GM19395 (cell line): ENCODE measurements at regions not wholly inside any gene's neighbourhood (a gene's known extent, or its start where the extent isn't known, plus 50 kb on each side); places are given as distances from the start of the nearest gene placed in this dataset.

Source experiments
- ATAC-seq: cut with Tn5 transposase; IDR thresholded peaks from one replicate; pipeline ENCODE4 v1.9.1; 2021; ENCODE audit warnings: mild to moderate bottlenecking, moderate library complexity; ENCODE audit not compliant: unreplicated experiment

DNA sequence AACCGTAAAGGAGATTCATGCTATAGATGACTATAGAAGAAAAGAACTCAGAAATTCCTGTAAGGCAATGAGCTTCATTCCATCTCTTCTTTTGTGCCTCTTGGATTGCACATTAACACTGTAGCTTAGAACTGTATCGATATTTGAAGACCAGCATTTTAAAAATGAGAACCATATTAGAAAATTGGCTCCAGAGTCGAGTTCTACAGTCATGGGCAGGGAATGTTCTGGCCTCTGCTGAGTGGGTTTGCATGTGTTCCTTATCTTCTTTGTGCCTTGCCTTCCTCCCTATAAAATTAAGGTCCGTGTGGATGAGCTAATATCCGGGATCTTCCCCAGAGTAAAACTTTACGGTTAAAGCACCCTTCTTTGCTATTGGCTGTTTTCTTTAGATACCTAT is 77.4 kb upstream of the PLCL2 start:
- ATAC-seq = no peak

DNA sequence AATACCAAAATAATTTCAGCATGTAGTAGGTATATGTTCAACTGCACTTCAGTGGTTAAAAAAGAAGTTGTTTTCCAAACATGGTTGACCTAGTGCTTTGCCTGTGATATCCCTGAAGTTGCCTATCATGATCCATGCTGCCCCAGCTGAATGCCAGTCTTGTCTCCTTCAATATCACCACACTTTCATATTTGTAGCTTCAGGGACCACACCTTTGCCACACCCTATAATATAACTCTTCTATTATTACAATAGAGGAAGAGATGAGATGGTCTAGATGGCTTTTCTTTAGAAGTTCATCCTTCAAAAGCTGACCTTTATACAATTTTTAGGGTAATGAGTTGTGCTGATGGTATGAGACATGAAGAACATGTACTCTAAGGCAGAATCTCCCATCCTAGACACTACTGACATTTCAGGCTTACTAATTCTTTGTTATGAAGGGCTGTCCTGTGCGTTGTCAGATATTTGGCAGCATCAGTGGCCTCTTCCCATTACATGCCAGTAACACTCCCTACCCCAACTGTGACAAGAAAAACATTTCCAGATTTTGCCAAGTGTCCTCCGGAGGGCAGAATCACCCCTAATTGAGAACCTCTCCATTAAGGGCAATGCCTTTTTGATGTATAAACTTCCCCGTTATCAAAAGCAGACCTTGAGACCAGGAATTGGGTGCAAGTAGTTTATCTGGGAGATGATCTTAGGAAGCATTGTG is 76.2 kb upstream of the PLCL2 start:
- no peak for ATAC-seq

DNA sequence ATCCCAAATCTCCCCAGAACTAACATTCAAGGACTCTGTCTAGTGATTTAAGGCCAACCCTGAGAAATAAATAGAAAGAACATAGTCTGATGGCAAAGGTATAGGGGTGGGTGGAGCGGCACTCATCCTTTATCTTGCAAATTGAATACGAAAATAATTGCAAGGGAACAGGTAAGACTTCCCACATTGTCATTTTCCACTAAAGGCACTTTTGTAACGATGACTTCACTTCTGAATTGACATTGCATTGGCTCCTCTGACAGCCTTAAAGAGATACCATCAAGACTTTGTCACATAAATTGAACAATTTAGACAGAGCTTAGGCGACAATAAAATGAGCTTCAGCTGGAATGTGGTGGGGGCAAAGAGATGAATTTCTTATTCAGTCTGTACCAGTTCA is 75.3 kb upstream of the PLCL2 start:
- no peak for ATAC-seq

DNA sequence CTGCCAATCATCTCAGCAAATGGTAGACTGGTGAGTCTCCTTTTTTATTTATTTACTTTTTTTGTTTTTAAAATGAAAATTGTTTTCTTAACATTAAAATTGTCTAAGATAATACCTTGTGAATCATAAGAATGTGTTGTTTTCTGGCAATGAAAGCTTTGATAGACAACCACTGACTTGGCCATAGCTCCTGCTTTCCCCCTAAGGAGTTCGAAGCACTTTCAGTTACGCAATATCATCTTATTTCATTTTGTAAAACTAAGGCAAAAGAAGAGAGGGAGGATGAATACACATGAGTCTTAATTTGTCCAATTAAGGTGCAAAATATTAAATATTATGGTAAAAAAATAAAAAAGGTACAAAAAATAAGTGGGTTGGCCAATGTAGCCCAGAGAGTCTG is 74.8 kb upstream of the PLCL2 start:
- ATAC-seq = no peak

DNA sequence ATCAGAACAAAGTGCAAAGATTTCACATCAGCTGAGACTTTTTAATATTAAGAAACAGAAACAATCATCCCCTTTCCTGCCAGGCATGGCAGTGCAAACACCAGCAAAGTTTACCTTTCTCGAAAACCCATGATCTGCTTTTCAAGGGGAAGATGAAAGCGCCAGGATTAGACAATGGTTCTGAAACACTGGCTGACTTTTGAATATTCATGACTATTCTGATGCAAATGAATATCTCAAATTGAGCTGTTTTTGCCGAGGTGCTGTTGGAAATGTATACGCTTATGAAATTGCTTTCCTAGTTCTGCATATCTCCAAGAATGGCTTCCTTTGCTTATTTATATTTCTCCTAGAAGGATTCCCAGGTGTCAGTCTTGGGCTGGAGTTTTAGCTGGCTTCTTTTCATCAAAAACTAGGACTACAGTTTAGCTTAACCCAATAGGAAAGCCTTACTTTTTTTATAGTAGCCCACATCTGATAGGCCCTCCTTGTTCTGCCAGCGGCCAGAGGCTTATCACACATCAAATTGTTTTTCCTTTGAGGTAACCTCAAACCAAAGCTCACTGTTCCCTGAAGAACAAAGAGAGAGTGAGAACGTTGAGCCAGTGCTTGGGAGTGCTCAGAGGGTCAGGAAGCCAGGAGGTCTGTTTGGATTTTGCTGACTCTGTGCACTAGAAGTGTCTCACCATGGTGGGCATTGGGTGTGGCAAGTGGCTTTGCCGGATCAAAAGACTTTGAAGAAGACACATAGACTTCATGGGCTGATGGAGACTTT is 74.0 kb upstream of the PLCL2 start:
- ATAC-seq = no peak

DNA sequence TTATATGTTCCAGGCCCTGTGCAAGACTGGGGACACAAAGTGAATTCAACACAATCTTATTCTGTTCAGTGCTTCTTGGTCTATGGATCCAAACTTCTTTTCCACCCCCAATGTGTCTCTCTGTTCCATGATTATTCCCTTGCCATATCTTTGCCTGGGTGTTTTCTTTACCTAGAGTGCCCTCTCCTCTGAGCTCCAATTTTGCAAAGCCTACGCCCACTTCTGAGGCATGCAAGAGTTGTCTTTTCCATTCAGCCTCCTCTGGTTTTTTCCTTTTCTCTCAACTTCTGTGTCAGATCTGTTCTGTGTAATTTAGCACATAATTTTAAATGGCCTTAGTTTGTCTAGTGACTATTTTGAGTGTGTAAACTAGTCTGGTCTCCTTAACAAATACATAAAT is 72.8 kb upstream of the PLCL2 start:
- no peak for ATAC-seq

DNA sequence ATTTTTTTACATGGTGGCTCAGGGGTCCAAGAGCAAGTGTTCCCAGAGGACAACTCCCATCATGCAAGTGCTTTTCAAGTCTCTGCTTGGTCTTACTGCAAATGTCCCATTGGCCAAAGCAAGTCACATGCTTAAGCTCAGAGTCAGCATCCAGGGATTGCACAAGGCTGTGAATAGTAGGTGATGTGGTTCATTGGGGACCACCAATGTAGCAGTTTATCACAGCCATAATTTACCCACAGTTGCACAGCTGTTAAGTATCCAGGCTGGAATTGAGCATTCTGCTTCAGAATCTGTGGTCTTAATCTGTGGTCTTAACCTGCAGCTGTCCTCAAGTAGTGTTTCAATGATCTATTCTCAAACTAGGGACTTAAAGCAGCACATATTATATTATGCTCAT is 71.4 kb upstream of the PLCL2 start:
- no peak for ATAC-seq

DNA sequence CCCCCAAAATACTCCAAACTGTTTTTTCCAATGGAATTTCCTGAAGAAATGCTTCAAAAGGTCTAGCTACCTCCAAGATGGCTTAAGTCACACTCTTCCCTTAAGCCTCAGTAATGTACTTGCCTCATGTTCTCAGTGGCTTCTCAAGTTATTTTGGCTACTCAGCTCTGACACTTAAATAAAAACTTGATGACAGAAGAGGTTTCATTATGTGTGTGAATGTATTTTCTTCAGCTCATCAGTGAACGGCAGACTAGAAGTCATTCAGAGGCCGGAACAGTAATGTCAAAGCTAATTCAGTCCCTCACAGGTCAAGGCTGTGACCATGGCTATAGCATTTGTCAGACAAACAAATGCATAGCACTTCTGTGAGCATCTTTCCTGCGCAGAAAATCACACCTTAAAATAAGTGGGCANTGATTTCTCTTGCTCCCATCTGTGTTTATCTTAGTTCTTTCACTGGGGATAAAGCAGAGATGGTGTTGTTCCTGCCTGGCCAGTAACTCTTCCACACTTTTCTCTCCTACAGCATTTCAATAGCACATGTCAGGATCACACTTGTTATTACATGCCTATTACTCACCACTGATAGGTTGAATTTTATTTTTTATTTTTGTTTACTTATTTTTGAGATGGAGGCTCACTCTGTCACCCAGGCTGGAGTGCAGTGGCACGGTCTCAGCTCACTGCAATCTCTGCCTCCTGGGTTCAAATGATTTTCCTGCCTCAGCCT is 68.5 kb upstream of the PLCL2 start:
- ATAC-seq = peak; percentile 81

DNA sequence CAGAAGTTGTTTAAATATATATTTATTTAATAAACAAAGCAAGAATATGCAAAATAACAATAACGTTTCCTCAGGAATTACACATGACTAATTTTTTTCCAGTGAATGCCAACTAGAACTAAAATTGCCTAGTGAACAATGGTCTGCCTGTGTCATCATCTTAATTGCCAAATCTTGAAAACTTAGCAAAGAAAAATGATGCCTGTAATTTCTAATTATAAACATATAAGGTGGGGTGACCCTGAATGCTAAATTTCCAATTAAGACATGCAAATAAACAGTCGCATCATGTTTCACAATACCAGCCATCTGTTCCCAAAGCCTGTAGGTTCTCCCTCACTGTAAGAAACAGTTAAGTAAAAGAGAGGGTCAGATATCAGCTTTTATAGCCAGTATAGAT is 67.6 kb upstream of the PLCL2 start:
- ATAC-seq = no peak

DNA sequence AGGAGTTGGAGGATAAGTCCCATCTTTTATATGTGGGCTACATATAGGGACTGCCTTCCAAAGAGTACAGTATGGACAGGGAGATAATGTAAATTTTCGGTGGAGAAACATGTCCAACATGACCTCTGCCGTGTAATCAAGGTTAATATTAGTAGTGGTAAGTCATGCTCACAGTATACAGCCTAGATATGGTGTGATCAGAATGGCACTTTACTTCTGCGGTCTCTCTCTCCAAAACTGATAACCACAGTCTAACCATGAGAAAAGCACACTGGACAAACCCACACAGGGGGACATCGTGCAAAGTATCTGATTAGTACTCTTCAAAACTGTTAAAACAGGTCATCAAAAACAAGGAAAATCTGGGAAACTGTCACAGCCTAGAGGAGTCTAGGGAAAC is 66.6 kb upstream of the PLCL2 start:
- ATAC-seq = no peak

DNA sequence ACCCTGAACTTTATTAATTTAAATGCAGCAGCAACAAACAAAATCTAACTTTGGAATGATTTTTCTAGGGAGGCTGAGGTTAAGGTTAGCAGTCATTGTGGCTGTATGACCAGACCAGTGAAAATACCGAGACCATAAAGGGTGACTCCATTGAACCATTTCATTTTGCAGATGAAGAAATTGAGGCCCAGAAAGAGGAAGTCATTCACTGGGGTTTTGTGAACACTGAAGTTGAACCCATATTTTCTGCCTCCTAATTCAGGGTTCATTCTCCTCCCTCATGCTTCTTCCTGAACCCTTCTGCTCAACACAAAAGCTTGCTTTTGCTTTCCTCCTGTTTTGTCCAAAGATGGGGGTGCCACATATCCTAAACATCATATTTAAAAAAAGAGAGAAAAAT is 65.8 kb upstream of the PLCL2 start:
- ATAC-seq = no peak

DNA sequence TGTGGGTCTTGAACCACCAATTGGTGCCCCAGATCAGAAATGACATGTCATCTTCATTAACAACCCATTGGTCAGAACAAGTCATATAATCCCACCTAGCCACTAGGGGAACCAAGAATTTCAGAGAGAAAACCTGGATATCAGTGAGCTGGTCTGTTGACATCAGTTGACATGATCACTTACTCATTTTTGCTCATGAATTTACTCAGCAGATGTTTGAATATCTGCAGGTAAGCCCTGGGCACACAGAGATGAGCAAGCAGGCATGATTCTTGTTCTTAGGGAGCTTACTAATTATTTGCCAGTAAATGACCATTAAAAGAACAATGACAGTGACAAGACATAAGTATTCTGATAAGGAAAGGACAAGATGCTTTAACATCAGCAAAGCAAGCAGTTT is 64.3 kb upstream of the PLCL2 start:
- no peak for ATAC-seq

DNA sequence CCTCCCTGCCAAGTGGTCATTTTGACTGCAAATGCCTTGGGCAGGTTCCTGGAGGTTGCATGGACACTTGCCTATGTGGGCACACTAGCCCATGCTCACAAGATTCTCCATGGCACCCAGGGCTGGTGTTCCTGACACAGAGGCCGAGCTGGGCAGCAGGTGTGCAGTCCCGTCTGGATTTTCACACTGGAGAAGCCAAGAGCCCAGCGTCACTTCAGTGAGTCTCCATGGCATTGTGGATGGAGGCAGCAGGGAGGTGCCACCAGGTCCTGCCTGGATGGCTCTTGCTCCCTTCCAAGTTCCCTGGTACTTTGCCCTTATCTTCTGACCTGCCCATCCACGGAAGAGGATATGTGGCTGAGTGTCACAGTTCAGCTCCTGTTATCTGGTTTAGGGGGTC is 63.7 kb upstream of the PLCL2 start:
- ATAC-seq = no peak

DNA sequence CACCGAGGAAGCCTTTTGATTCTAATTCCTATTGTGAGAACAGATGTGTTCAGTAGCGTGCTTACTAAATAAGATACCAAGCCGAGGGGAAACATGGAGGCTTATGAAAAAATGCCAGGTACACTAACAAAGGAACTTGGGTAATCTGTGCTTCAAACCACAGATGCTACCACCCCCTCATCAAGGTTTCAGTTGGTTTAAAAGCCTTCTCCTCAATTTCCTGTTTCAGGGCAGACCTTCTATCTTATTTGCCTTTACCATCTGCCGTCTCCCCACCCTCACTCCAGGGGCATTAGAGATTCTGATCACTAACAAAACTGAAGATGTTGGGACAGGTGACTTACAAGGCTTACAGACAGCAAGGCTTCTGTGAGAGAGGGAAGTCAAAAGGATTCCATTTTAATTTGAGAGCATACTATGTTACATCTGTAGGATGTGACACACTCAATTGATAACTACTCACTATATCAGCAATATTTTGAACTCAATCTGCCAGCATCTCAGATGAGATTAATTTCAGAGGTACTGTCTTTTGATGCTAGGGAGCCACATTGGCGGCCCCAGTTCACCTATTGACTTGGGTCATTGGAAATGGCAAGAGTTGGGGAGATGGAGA is 60.6 kb upstream of the PLCL2 start:
- ATAC-seq = peak; percentile 78

DNA sequence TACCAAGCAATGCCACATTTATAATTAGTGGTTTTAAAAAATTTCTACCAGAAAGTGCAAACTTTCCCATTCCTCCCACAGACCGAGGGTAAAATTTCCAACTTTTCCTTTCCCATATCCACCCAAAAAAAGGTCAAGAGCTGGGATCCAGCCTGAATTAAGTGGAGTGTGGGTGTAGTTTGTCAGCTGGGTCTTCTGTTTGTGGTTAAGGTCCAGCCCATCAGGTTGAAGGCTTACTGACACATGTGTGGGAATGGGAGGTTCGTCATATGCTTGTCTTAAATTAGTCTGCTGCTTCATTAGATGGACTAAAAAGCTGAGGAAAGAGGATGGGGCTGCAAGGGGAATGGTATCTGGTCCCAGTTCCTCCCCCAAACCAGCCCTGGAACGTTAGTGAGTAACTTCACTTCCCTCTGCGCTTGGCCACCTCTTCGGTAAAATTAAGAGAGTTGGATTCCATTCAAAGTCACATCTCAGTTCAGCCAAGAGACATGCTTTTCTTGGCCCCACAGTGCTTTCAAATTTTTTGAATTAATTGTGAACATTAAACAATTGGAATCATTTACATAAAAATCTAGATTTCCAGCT is 59.0 kb upstream of the PLCL2 start:
- no peak for ATAC-seq

DNA sequence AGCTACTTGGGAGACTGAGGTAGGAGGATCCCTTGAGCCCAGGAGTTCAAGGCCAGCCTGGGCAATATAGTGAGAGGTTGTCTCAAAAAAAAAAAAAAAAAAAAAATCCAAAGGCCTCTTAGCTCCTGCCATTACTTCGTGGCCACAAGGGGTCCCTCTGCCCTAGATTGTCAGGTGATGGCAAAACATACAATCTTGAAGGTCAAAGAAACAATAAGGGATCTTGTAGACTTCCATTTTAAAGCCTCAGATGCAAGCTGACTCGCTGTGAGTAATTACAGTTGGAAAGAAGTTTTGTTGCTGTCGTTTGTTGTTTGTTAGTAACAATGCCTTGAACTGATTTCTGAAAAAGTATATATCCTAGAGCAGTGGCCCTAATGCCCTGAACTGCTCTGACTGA is 55.9 kb upstream of the PLCL2 start:
- ATAC-seq = no peak

DNA sequence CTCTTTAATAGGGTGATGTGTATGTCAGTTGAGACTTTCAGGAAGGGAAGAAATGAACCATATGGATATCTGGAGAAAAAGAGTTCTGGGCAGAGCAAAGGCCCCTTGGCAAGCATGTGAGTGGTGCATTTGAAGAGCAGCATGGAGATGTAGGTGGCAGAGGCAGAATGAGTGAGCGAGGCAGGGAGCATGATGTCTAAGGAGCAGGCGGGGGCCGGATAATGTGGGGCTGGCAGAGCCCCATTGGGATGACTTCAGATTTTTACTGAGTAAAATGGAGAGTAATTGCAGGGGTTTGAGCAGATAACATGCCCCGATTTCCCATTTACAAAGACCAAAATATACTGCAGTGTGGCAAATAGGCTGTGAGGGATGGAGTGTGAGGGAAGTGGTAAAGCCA is 52.9 kb upstream of the PLCL2 start:
- no peak for ATAC-seq

DNA sequence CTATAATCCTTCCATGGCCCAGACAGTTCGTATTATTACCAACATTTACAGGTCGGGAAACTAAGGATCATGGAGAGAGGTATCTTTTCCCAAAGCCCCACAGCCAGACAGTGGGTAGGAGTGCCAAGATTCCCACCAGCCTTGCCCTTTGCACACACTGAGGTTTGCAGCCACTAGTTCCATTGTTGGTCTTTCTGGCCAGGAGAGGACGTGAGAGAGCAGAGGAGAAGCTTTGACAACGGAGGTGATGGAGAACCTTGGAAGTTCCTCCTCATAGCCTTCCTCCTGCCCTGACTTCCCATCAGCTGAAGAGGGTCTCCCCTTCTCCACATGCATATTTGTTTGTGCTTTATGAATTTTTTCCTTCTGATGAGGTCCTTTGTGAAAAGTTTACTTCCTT is 50.5 kb upstream of the PLCL2 start:
- ATAC-seq = no peak

DNA sequence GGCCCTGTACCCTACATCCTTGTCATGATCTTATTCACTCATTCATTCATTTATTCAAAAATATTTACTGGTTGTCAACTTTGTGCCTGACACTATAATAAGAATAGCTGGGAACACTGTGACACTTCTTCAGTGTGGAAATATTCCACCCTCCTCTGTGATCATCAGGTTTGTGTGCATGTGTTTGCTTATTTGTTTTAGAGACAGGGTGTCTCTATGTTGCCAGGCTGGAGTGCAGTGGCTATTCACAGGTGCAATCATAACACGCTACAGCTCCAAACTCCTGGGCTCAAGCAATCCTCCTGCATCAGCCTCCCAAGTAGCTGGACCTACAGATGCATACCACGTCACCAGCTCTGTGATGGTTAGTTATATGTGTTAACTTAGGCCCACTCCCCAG is 50.0 kb upstream of the PLCL2 start:
- no peak for ATAC-seq
